DND-41 (cell line): ENCODE measurements at regions not wholly inside any gene's neighbourhood (a gene's known extent, or its start where the extent isn't known, plus 50 kb on each side); places are given as distances from the start of the nearest gene placed in this dataset.

Experiments used
- ATAC-seq: fragments of 200-7000 bp; cut with Tn5 transposase; 3 replicates; pipeline ENCODE4 v1.9.1; 2021; ENCODE audit warnings: low read depth; ENCODE audit not compliant: insufficient read depth
- DNase-seq: peaks from one replicate; pipeline ENCODE4 v3.0.0-alpha.2; 2020
- H2AFZ ChIP-seq: 2 replicates; pipeline ENCODE4 v1.6.0; 2012; ENCODE audit warnings: low read depth, low read length
- H3K27ac ChIP-seq: 2 replicates; pipeline ENCODE4 v1.5.1; 2012; ENCODE audit warnings: low read length, inconsistent platforms
- H3K27me3 ChIP-seq: fragments of 200-600 bp; sonication (generic); 2 replicates; pipeline ENCODE4 v1.6.0; 2012; ENCODE audit warnings: low read length, mild to moderate bottlenecking, inconsistent platforms; ENCODE audit not compliant: insufficient read depth, poor library complexity
- H3K36me3 ChIP-seq: 2 replicates; pipeline ENCODE4 v1.5.1; 2012; ENCODE audit warnings: low read length, inconsistent platforms; ENCODE audit not compliant: insufficient read depth
- H3K4me1 ChIP-seq: 2 replicates; pipeline ENCODE4 v1.5.1; 2012; ENCODE audit warnings: mild to moderate bottlenecking, low read length; ENCODE audit not compliant: insufficient read depth
- H3K4me2 ChIP-seq: 2 replicates; pipeline ENCODE4 v1.6.0; 2012; ENCODE audit warnings: mild to moderate bottlenecking, moderate library complexity, low read length, inconsistent platforms; ENCODE audit not compliant: insufficient read depth
- H3K4me3 ChIP-seq, 2 experiments: fragments of 200-600 bp in 1 of 2; shearing (Covaris generic) in 1 of 2; 2 replicates each; pipeline ENCODE4 v1.5.1; 2012 to 2016; ENCODE audit warnings: inconsistent platforms in 2 of 2, low read length in 2 of 2, mild to moderate bottlenecking in 2 of 2, low read depth in 1 of 2, moderate library complexity in 1 of 2
- H3K79me2 ChIP-seq: 2 replicates; pipeline ENCODE4 v1.6.0; 2012; ENCODE audit warnings: low read length, inconsistent platforms; ENCODE audit not compliant: insufficient read depth
- H3K9ac ChIP-seq: 2 replicates; pipeline ENCODE4 v1.6.0; 2012; ENCODE audit warnings: low read depth, mild to moderate bottlenecking, inconsistent platforms, low read length, moderate library complexity
- H3K9me3 ChIP-seq: 2 replicates; pipeline ENCODE4 v1.5.1; 2012; ENCODE audit warnings: low read length, moderate library complexity, mild to moderate bottlenecking, inconsistent platforms; ENCODE audit not compliant: insufficient read depth, severe bottlenecking
- H4K20me1 ChIP-seq: 2 replicates; pipeline ENCODE4 v1.6.0; 2012; ENCODE audit warnings: low read length; ENCODE audit not compliant: insufficient read depth
- EZH2 ChIP-seq: IDR thresholded peaks from 3 replicates; pipeline ENCODE4 v1.6.1; 2012; ENCODE audit warnings: borderline replicate concordance, low read depth, mild to moderate bottlenecking, moderate library complexity, low read length, inconsistent platforms; ENCODE audit not compliant: severe bottlenecking
- TF ChIP-seq, protein P1 (sequence below): IDR thresholded peaks from 2 replicates; pipeline ENCODE4 v1.5.1; 2012; ENCODE audit warnings: borderline replicate concordance, low read length, moderate library complexity, mild to moderate bottlenecking; ENCODE audit not compliant: poor library complexity, severe bottlenecking; ENCODE audit errors: extremely low read depth

DNA sequence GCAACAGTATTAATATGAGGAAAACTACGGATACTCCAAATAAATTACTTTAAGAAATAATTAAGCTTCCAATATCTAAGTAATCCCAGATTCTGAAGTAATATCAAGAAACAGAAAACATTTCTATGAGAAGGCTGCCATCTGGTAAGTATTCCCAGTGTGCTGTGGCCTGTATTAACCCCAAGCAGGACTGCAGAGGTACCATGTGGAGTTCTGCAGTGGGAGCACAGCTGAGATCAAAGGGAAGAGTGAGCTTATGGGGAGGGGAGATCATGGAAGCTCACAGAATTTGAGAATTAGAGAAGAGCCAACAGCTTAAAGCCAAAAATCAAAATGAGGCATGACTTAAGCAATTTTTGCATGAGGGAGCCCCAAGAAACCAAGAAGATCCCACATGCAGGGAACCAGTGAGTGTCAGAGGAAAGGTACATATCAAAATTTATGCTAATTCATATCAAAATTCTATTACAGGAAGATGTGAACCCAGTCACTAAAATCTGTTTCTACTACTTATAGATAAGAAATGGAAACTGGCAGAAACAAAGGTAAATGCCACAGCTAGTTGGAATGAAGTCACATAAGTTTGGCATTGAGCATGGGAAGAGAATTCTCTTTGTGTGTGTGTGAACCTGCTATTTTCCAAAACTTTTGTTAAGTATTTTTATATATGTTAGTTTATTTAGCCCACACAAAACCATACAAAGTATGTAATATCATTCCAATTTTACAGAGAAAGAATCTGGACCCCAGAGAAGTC, 62.6 kb upstream of the KITLG start:
- H3K4me2 ChIP-seq, result no peak overlapping the region
- no peak for TF ChIP-seq EZH2
- TF ChIP-seq, protein P1, sequence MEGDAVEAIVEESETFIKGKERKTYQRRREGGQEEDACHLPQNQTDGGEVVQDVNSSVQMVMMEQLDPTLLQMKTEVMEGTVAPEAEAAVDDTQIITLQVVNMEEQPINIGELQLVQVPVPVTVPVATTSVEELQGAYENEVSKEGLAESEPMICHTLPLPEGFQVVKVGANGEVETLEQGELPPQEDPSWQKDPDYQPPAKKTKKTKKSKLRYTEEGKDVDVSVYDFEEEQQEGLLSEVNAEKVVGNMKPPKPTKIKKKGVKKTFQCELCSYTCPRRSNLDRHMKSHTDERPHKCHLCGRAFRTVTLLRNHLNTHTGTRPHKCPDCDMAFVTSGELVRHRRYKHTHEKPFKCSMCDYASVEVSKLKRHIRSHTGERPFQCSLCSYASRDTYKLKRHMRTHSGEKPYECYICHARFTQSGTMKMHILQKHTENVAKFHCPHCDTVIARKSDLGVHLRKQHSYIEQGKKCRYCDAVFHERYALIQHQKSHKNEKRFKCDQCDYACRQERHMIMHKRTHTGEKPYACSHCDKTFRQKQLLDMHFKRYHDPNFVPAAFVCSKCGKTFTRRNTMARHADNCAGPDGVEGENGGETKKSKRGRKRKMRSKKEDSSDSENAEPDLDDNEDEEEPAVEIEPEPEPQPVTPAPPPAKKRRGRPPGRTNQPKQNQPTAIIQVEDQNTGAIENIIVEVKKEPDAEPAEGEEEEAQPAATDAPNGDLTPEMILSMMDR, result no peak
- no peak overlapping the region for H2AFZ ChIP-seq
- H3K27me3 ChIP-seq, result no peaks in the 10 kb centered on the region
- no peak for DNase-seq
- no peak overlapping the region for H3K27ac ChIP-seq
- H3K4me1 ChIP-seq, result no peaks in the 10 kb centered on the region
- no peak for ATAC-seq
- no peak overlapping the region for H3K9ac ChIP-seq
- H3K4me3 ChIP-seq, result no peak overlapping the region
- H3K36me3 ChIP-seq, result no peaks in the 10 kb centered on the region
- H3K79me2 ChIP-seq, result no peaks in the 10 kb centered on the region
- no peaks in the 10 kb centered on the region for H3K9me3 ChIP-seq
- H4K20me1 ChIP-seq, result no peaks in the 10 kb centered on the region

- no peak for DNase-seq
- Histone ChIP-seq H3K4me3 (no peak overlapping the region), H3K4me2 (no peak overlapping the region), H2AFZ (no peak overlapping the region), H3K4me1 (no peaks in the 10 kb centered on the region), H4K20me1 (no peaks in the 10 kb centered on the region), H3K79me2 (no peaks in the 10 kb centered on the region), H3K27ac (no peak overlapping the region), H3K9me3 (no peaks in the 10 kb centered on the region), H3K9ac (no peak overlapping the region), H3K27me3 (peaks cover under 1% of the 10 kb centered on the region), H3K36me3 (no peaks in the 10 kb centered on the region)
- ATAC-seq, result no peak
- no peak for TF ChIP-seq EZH2
- TF ChIP-seq, protein P1, result no peak
Observed at GRCh38 chr12:88638966-88639760, 58.9 kb upstream of the KITLG start.

- Histone ChIP-seq H3K4me3 (no peak overlapping the region), H3K4me1 (no peaks in the 10 kb centered on the region), H3K27ac (no peak overlapping the region), H4K20me1 (no peaks in the 10 kb centered on the region), H3K9me3 (no peaks in the 10 kb centered on the region), H2AFZ (no peak overlapping the region), H3K27me3 (peaks cover 9% of the 10 kb centered on the region), H3K4me2 (no peak overlapping the region), H3K9ac (no peak overlapping the region), H3K36me3 (no peaks in the 10 kb centered on the region), H3K79me2 (no peaks in the 10 kb centered on the region)
- ATAC-seq (no peak), DNase-seq (no peak)
- TF ChIP-seq, protein P1, result no peak
Observed at GRCh38 chr12:88638388-88638787, 58.1 kb upstream of the KITLG start.
